GM10248 (cell line): ENCODE measurements at regions not wholly inside any gene's neighbourhood (a gene's known extent, or its start where the extent isn't known, plus 50 kb on each side); places are given as distances from the start of the nearest gene placed in this dataset.

Source experiments
- CTCF ChIA-PET: fragments of 300-600 bp; sonication (Branson Sonifier 250); formaldehyde crosslinking; extraction: SDS; loops from one replicate; lab custom pipeline; 2021; ENCODE audit warnings: antibody characterized with exemption; lab: Yijun Ruan, JAX
- POLR2A ChIA-PET: fragments of 350-650 bp; sonication (Branson Sonifier 250); formaldehyde crosslinking; extraction: SDS; loops from one replicate; lab custom pipeline; 2020; ENCODE audit warnings: antibody characterized with exemption; lab: Yijun Ruan, JAX
- DNase-seq: peaks from one replicate; pipeline ENCODE4 v3.0.0; 2012; ENCODE audit errors: extremely low spot score
- CTCF ChIP-seq: IDR thresholded peaks from 2 replicates; pipeline ENCODE4 v1.5.1; 2012; ENCODE audit warnings: mild to moderate bottlenecking, low read depth; ENCODE audit errors: extremely low read depth, missing control alignments, control extremely low read depth

- ChIA-PET POLR2A (no interaction called here), CTCF (no interaction called here)
- DNase-seq, result no peak
- TF ChIP-seq CTCF, result no peak
Measured at GRCh38 chr9:3099646-3100045, 255.8 kb upstream of the PUM3 start.

- TF ChIP-seq CTCF, result no peak
- DNase-seq, result no peak
- ChIA-PET CTCF (interaction anchor here (0.8 to 1.4 kb wide), 4 partner anchors 9 to 153 kb away, joined by 3 to 4 read pairs (median 3); no protein-coding TSS in a partner anchor), POLR2A (no interaction called here)
Measured at GRCh38 chr9:3088219-3088618, 244.3 kb upstream of the PUM3 start.

- POLR2A ChIA-PET, result no interaction called here
- no peak for TF ChIP-seq CTCF
- CTCF ChIA-PET, result interaction anchor here (0.8 to 1.4 kb wide), 4 partner anchors 8 to 153 kb away, joined by 3 to 4 read pairs (median 3); no protein-coding TSS in a partner anchor
- no peak for DNase-seq
Measured at GRCh38 chr9:3087697-3088096, 243.8 kb upstream of the PUM3 start.

GRCh38 chr9:3080951-3081350, 237.1 kb upstream of the PUM3 start:
- ChIA-PET CTCF (interaction anchor here (1.3 to 1.5 kb wide), 2 partner anchors 13 to 17 kb away, joined by 4 to 5 read pairs; no protein-coding TSS in a partner anchor), POLR2A (no interaction called here)
- no peak for DNase-seq
- no peak for TF ChIP-seq CTCF

- ChIA-PET POLR2A (no interaction called here), CTCF (no interaction called here)
- DNase-seq, result no peak
- TF ChIP-seq CTCF, result no peak
Measured at GRCh38 chr9:3074247-3074646, 230.4 kb upstream of the PUM3 start.

- ChIA-PET POLR2A (no interaction called here), CTCF (no interaction called here)
- no peak for TF ChIP-seq CTCF
- DNase-seq, result no peak
Measured at GRCh38 chr9:3066591-3066990, 222.7 kb upstream of the PUM3 start.
